HG02642 (cell line): ENCODE measurements at regions not wholly inside any gene's neighbourhood (a gene's known extent, or its start where the extent isn't known, plus 50 kb on each side); places are given as distances from the start of the nearest gene placed in this dataset.
A peak's percentile ranks its signal among the peaks of the same experiment; 100 is the strongest.
"Not testable (repeated sequence)": the region's sequence is repeated elsewhere in the genome, so short reads cannot be mapped to it uniquely, and the experiment has no call there.

Experiments used
- ATAC-seq: cut with Tn5 transposase; IDR thresholded peaks from one replicate; pipeline ENCODE4 v1.9.1; 2021; ENCODE audit warnings: mild to moderate bottlenecking; ENCODE audit not compliant: unreplicated experiment, poor library complexity

DNA sequence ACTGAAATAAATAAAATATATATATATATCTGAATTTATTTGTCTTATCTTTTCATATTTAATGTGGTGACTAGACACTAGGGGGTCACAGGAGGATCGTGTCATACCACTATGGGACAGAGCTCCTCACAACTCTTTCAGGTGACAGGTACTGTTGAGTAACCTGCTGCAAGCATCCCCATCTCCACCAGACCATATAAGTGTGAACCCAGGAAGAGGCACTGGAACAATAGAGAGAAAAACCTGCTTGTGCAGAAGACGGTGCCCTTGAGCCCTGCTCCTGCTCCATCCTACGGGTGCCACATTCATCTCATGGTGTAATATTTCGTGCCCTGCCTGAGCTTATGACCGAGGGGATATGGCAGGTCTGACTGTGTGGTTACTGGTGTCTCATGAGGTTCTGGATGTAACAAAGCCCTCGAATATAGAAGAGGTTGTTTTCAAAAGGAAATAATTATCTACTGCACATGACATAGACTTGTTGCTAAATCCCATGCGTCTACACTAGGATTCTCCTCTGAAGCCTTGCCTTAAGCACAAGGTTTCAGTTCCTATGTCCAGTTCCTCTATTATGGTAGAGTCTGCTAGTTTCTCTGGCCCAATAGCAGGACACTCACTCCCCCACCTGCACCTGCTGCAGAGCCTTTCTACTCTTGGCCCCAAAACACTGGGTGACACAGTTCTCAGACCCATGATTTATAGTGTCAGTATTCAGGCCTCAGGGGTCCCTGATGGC is 70.4 kb downstream of the GGTLC2 start:
- ATAC-seq, result no peak

- ATAC-seq, result no peak
These were observed 71.8 kb downstream of the GGTLC2 start for GRCh38 chr22:22716136-22716665.

- no peak for ATAC-seq
These were observed 73.2 kb downstream of the GGTLC2 start for GRCh38 chr22:22717664-22718063.

DNA sequence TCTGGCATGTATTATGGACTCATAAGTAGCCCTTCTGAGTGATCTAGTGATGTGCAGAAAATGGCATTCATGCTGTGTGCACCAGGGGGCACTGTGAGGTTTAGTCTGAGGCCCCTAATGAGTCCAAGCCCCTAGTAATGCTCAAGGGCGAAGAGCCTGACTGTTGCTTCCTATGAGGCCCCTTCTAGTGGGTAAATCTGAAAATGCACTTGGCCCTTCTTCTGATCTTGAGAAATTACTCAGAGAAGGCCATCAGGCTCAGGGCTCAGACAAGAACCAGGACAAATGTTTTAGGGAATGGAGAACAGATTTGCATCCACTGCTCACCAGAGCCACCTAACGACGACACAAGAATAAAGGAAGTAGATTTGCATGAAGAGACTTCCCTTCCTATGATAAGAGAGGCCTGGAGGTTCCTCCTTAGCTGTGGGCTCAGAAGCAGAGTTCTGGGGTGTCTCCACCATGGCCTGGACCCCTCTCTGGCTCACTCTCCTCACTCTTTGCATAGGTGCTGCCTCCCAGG is 75.8 kb downstream of the GGTLC2 start:
- peak; percentile 62 for ATAC-seq

- peak; percentile 78 for ATAC-seq
These were observed 76.4 kb downstream of the GGTLC2 start for GRCh38 chr22:22720724-22721261.

DNA sequence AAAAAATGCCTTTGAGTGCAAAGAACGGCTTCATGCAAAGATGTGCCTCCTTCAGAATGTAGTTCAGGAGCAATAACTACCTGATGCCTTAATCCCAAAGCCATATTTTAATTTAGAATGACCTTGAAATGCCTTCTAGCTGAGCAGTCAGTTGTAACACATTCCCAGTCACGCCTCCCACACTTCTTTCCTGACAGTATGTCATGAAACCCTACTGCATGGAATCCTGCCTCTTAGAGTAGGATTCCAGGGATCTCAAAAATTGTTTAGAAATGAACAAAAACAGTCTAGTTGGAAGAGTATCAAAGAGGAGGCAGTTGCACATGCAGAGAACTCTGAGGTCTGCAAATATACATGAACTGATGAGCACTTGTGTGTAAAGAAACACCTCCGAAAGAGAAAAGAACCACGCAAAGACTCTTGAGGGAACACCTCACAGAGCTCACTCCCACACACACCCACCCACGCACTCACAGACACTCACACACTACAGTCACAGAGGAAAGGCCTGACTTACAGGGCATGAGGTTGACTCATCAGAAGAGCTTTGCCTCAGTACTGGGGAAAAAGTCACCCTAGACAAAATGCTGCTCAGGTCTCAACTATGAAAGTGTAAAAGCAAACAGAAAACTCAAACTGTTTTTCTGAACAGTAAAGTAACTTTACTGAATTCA is 77.4 kb downstream of the GGTLC2 start:
- ATAC-seq, result no peak

DNA sequence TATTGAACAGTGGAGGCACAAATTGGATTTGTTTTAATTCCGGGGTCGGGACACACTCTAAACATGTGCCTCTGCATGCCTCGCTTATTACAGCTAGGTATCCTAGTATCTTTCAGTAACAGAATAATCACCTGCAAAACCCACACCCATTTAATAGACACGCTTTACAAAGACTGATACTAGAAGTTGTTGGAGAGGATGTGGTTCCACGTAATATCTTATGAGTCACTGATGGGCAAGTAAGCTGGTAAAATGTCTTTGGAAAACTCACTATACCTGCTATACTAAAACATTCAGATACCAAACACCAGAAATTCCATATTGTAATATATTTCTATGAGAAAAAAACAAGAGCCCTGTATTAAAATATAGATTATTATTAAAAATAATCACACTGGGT is 84.0 kb downstream of the GGTLC2 start:
- no peak for ATAC-seq

- no peak for ATAC-seq
These were observed 86.4 kb downstream of the GGTLC2 start for GRCh38 chr22:22730655-22731373.

- ATAC-seq, result no peak
These were observed 86.9 kb downstream of the GGTLC2 start for GRCh38 chr22:22731374-22731676.

GRCh38 chr22:22733006-22733405 is 88.6 kb downstream of the GGTLC2 start:
- ATAC-seq, result not testable (repeated sequence)

- no peak for ATAC-seq
These were observed 89.5 kb downstream of the GGTLC2 start for GRCh38 chr22:22733881-22734373.

DNA sequence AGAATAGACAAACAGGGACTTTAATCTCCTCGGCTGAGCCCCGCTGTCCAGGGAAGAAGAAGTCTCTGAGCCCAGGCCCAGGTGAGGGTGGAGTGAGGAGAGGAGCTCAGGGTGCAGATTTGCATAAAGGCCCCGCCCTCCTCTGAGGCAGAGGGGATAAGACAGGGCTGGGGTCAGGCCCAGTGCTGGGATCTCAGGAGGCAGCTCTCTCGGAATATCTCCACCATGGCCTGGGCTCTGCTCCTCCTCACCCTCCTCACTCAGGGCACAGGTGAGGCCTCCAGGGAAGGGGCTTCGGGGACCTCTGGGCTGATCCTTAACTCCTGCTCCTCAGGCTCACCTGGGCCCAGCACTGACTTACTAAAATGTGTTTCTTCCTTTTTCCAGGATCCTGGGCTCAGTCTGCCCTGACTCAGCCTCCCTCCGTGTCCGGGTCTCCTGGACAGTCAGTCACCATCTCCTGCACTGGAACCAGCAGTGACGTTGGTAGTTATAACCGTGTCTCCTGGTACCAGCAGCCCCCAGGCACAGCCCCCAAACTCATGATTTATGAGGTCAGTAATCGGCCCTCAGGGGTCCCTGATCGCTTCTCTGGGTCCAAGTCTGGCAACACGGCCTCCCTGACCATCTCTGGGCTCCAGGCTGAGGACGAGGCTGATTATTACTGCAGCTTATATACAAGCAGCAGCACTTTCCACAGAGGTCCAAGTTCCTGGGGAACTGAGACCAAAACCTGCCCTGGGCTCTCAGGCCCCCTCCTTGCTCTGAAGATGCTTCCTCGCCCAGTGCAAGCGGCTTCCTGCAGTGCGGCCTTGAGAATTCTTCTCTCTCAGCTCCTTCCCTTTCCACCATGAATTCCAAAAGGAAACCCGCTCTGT is 90.2 kb downstream of the GGTLC2 start:
- not testable (repeated sequence) for ATAC-seq

DNA sequence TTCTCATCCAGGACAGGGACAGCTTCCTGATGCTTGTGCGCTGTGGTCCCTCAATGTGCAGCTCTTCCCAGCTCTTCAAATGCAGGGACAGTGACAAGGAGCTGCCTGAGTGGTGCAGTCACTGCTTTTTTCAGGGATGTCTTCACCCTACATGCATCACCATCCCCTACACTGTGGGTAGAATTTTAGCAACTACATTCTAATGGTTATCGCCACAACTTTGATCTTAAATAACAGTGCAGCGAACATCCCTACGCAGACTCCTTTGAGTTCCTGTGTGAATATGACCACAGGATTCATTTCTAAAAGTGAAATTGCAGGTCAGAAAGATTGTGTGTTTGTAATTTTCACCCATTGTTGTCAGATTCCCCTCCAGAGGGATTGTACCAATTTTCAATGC is 90.9 kb downstream of the GGTLC2 start:
- not testable (repeated sequence) for ATAC-seq

DNA sequence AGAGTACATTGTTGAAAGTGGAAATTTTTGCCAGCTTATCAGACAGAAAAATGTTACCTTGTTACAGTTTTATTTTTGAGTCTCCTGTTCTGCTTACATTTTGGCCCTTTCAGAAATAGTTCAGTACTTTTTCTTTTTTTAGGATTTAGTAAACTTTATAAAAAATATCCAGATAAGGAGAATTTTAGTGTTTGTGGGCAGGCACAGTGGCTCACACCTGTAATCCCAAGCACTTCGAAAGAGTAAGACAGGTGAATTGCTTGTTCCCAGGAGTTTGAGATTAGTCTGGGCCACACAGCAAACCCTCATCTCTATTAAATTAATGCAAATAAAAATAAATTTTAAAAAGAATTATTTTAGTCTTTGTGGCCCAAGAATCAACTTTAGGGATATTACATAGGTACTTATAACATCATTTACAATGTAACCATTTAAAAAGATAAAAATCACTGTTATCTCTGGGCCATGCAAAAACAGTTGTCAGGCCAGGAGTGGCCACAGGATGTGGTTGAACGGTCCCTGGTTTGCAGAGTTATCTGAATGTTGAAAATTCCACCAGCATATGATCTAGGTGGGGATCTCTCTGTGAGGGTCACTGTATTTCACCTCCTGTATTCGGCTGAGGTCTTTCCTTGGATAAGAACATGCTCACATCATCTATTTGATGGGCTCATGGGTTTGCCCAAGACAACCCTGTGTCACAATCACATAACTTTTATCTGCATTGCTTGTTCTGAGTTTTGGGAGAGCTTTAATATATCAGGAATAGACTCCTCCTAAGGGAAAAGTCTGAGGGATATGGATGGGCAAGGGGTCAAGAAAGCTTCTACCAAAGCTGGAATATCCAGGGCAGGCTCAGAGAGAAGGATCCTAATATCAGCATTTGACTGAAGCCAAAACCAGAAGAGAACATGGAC is 91.5 kb downstream of the GGTLC2 start:
- no peak for ATAC-seq

DNA sequence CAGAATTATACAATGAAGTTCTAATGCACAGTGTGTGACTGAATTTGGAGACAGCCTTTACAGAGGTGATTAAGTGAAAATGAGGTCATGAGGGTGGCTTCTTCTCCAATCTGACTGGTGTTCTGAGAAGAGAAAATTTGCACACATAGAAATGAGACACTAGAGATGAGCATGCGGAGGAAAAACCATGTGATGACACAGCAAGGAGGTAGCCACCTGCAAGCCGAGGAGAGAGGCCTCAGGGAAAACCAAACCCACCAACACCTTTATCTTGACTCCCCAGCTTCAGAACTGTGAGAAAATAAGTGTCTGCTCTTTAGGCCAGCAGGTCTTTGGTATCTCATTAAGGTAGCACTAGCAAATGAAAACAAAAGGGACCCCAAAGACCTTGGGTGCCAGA is 93.2 kb downstream of the GGTLC2 start:
- no peak for ATAC-seq

- no peak for ATAC-seq
These were observed 94.7 kb downstream of the GGTLC2 start for GRCh38 chr22:22738959-22739585.

- ATAC-seq, result no peak
These were observed 96.3 kb downstream of the GGTLC2 start for GRCh38 chr22:22740560-22741276.

DNA sequence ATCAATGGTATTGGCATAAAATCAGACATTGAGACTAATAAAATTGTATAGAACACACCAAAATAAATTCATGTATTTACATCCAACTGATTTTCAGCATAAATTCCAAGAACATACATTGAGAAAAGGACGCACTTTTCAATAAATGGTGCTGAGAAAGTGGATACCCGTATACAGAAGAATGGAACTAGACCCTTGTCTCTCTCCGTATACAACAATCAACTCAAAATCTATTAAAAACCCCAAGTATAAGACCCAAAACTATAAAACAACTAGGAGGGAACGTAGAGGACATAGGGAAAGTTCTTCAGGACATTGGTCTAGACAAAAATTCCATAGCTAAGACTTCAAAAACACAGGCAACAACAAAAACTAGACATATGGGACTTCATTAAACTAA is 97.4 kb downstream of the GGTLC2 start:
- ATAC-seq, result no peak
